ENCODE measurements at regions not wholly inside any gene's neighbourhood (a gene's known extent, or its start where the extent isn't known, plus 50 kb on each side); places are given as distances from the start of the nearest gene placed in this dataset.
"Not testable (repeated sequence)": the region's sequence is repeated elsewhere in the genome, so short reads cannot be mapped to it uniquely, and the experiment has no call there.

DNA sequence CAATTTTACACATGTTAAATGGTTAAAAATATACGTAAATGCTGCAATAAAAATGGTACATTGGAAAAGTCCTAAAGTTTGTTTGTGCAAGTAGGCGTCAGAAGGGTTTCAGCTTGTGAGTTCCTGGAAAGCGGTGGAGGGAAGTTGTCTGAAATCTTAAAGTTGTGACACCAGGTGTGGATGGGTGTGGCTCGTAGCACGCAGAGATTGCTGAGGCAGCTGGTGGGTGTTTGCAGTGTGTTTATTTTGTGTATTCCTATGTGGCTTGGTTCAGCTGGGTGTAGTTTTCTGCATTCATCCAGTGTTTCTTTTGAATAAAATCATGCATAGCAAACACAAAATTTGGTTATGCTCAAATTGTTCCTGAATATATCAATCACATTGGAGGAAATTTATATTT is 136.8 kb upstream of the TBX3 start:
- no peak for DNase-seq

GRCh38 chr12:114817571-114818425 is 133.8 kb upstream of the TBX3 start:
- DNase-seq: no peak

GRCh38 chr12:114815026-114815795 is 131.2 kb upstream of the TBX3 start:
- no peak for DNase-seq

DNA sequence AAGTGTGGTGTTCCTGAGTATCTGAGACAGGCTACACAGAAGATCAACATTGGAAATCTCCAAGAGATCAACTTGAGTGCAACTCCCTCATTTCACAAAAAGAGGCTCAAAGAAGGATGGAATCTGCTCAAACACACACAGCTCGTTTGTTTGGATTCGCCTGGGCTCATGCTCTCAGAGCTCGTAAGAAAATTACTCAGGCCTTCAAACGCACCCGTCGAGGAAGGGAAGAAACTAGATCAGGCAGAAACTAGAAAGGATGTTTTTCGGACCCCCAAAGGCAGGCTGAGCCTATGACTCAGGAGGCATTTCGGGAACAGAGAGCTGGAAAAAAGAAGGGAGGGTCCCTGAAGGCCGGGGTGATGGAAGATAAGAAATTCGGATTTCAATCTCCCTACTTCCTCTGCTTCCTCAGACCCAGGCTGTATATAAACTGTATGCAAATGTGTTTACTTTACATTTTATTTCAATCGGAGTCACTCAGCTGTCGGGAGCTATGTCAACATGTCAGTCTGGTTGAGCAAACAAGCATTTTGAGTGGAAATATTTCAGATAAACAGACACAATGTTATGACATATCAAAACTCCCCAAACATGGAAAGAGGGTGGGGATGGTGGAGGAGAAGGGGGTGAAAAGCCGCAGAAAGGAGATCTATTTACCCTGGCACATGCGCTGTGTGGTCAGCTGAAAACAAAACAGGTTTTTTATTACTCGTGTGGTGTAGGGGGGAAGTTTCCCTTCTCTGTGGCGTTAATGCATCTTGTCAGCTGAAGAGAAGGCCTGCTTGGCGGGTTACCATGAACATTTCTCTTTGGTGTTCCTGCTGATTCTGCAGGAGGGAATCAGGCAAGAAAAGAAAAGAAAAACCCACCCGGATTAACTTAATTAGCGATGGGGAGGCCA is 129.1 kb upstream of the TBX3 start:
- no peak for DNase-seq

- DNase-seq: no peak
These were observed 128.4 kb upstream of the TBX3 start for GRCh38 chr12:114812384-114812783.

- no peak for DNase-seq
These were observed 125.1 kb upstream of the TBX3 start for GRCh38 chr12:114809097-114809496.

GRCh38 chr12:114801381-114801780 is 117.4 kb upstream of the TBX3 start:
- not testable (repeated sequence) for DNase-seq

GRCh38 chr12:114800566-114800965 is 116.6 kb upstream of the TBX3 start:
- not testable (repeated sequence) for DNase-seq

GRCh38 chr12:114799574-114800487 is 115.9 kb upstream of the TBX3 start:
- DNase-seq: no peak

GRCh38 chr12:114794049-114794558 is 110.1 kb upstream of the TBX3 start:
- no peak for DNase-seq

DNA sequence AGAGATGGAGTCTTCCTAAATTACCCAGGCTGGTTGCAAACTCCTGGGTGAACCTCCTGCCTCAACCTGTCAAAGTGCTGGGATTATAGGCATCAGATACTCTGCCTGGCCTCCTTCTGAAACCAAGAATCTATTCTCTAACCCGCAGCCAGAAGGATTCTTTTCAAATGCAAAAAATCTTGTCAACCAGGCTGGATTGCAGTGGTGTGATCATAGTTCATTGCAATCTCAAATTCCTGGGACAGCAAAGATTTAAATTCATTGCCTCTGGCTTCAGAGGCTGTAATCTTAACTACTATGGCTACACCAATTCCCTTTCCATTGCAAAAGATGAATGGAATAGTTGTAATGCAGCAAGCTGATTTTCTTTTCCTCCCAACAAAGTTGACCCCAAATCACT is 106.3 kb upstream of the TBX3 start:
- no peak for DNase-seq

DNA sequence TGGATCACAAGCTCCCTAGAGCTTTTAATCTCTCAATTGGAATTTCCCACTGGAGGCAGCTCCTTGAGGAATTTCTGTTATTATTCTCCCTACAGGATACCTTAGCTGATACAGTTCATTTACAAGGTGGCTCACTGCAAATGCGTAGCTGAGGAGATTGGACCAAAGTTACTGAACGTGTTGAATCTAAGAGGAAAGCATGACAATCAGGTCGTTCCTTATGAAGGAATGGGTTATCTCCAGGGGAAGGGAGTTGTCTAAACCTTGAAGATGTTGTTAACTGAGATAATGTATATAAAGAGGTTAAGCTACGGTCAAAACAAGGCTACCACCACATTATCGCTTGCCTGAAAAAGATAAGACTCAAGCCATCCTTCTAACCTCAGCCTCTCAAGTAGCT is 105.8 kb upstream of the TBX3 start:
- no peak for DNase-seq

- DNase-seq: no peak
These were observed 105.3 kb upstream of the TBX3 start for GRCh38 chr12:114789276-114789675.

GRCh38 chr12:114784526-114784925 is 100.6 kb upstream of the TBX3 start:
- no peak for DNase-seq

- no peak for DNase-seq
These were observed 99.2 kb upstream of the TBX3 start for GRCh38 chr12:114783089-114783618.

DNA sequence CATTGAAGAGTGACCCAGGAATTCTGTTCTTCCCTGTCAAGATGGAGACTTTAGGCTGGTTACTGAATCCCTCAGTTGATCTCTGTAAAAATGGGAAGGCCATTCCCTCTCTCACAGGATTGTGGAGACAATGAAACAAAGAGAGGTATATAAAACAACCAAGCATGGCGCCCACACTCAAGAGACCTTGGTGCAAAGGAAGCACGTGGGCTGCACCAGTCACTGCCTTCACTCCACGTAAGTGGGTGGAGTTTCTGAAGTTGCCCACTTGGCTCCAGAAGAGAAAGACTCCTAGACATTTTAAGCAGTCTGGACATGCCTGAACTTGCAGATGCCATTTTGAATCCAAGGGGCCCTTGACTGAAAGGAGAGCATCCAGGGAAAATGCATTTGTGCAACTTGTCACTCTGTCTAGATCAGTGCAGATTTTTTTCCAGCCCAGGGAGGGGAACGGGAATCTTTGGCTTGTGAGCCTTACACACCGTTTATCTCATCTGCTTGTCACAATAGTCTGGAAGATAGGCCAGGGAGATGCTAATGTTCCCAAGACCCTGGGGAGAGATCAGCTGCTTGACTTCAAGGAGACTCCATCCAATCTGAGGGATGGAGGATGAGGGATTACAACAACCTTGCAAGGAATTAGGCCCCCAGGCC is 96.9 kb upstream of the TBX3 start:
- DNase-seq: no peak

GRCh38 chr12:114779647-114780046 is 95.7 kb upstream of the TBX3 start:
- DNase-seq: no peak

DNA sequence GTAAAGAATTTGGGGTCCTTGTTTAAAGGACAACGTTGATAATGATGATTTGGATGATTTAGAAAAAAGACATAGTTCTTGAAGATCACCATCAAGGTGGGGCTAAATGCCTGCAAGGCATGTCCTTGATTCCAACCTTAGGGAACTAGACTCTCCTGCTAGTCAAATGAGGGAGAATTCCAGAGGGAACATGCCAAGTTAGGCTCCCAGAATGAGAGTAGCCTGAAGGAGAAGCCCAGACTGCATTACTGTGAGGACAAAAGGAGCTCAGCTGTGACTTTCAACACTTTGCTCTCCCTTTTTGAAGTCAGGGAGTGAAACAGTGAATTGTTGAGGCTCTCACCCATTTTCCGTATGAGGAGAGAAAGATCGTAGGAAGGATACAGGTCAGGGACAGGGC is 95.2 kb upstream of the TBX3 start:
- no peak for DNase-seq

GRCh38 chr12:114776731-114777442 is 92.9 kb upstream of the TBX3 start:
- no peak for DNase-seq

- DNase-seq: no peak
These were observed 90.7 kb upstream of the TBX3 start for GRCh38 chr12:114774699-114775098.

Measured in NCI-H446 treated with DMSO at 0.1 percent for 48 hours (cell line).